Karpas-422 (cell line): ENCODE measurements at regions not wholly inside any gene's neighbourhood (a gene's known extent, or its start where the extent isn't known, plus 50 kb on each side); places are given as distances from the start of the nearest gene placed in this dataset.

Experiments
- DNase-seq: peaks from one replicate; pipeline ENCODE4 v3.0.0-alpha.2; 2015
- H2AFZ ChIP-seq: fragments of 200-600 bp; sonication (generic); 2 replicates; pipeline ENCODE4 v1.6.1; 2014; ENCODE audit warnings: antibody characterized with exemption, low read length, mixed read lengths
- H3K27ac ChIP-seq: fragments of 200-600 bp; sonication (generic); 2 replicates; pipeline ENCODE4 v1.5.1; 2014; ENCODE audit warnings: mild to moderate bottlenecking, low read length, moderate library complexity
- H3K27me3 ChIP-seq: fragments of 200-600 bp; sonication (generic); 2 replicates; pipeline ENCODE4 v1.6.1; 2014; ENCODE audit warnings: low read length, mixed read lengths
- H3K36me3 ChIP-seq: fragments of 200-600 bp; sonication (generic); 2 replicates; pipeline ENCODE4 v1.6.1; 2014; ENCODE audit warnings: low read length, mixed read lengths; ENCODE audit not compliant: insufficient read depth
- H3K4me1 ChIP-seq: fragments of 200-600 bp; sonication (generic); 2 replicates; pipeline ENCODE4 v1.6.1; 2014; ENCODE audit warnings: mild to moderate bottlenecking, low read length, mixed read lengths
- H3K4me2 ChIP-seq: fragments of 200-600 bp; sonication (generic); 2 replicates; pipeline ENCODE4 v1.6.1; 2014; ENCODE audit warnings: low read length, low read depth, mild to moderate bottlenecking; ENCODE audit not compliant: poor library complexity, severe bottlenecking
- H3K4me3 ChIP-seq: fragments of 200-600 bp; sonication (generic); 2 replicates; pipeline ENCODE4 v1.5.1; 2014; ENCODE audit warnings: mild to moderate bottlenecking, antibody characterized with exemption, low read length, mixed read lengths
- H3K79me2 ChIP-seq: fragments of 200-600 bp; sonication (generic); 2 replicates; pipeline ENCODE4 v1.6.1; 2014; ENCODE audit warnings: mild to moderate bottlenecking, low read length, mixed read lengths
- H3K9ac ChIP-seq: fragments of 200-600 bp; sonication (generic); 2 replicates; pipeline ENCODE4 v1.6.0; 2014; ENCODE audit warnings: low read length
- H3K9me2 ChIP-seq: fragments of 200-600 bp; sonication (generic), shearing (Covaris generic); replicated peaks from 2 replicates; pipeline ENCODE4 v1.6.0; 2014; ENCODE audit warnings: mild to moderate bottlenecking, low read length, moderate library complexity; ENCODE audit not compliant: insufficient read depth
- H3K9me3 ChIP-seq: fragments of 300-700, 200-600 bp; sonication (generic); 2 replicates; pipeline ENCODE4 v1.6.1; 2014; ENCODE audit warnings: low read length, mixed read lengths
- H4K20me1 ChIP-seq: fragments of 200-600 bp; sonication (generic); 2 replicates; pipeline ENCODE4 v1.6.1; 2014; ENCODE audit warnings: mild to moderate bottlenecking, antibody characterized with exemption, low read length, low read depth; ENCODE audit not compliant: insufficient read depth

DNA sequence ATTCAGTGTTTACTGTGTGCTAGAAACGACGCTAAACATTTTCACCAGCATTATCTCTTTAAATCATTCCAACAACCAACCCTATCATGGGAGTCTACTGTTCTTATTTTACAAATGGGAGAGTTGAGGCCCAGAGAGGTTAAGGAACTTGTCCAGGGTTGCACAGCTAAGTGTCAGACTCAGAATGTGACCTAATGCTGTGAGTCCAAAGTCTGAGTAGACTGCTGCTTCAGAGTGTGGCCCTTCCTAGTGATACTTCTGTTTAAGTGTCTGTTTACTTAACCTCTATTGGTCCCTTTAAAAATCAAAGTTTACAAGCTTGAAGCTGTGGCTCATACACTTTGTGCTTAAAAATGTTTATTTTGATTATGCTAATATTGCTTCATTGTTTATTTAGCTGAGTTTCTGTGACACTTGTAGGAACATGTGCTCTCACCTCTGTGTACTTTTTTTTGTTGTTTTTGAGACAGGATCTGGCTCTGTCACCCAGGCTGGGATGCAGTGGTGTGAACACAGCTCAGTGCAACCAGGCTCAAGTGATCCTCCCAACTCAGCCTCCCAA lies 84.4 kb upstream of the SYPL1 start:
- no peaks in the 10 kb centered on the region for H3K9me2 ChIP-seq
- no peaks in the 10 kb centered on the region for H4K20me1 ChIP-seq
- H3K9ac ChIP-seq, result no peak overlapping the region
- peaks cover 7% of the 10 kb centered on the region for H3K4me1 ChIP-seq
- H3K79me2 ChIP-seq, result no peaks in the 10 kb centered on the region
- no peaks in the 10 kb centered on the region; the same call in 1 of the 2 replicates for H3K27me3 ChIP-seq
- H3K27ac ChIP-seq, result no peak overlapping the region
- H3K4me2 ChIP-seq, result no peak overlapping the region
- no peak overlapping the region for H2AFZ ChIP-seq
- H3K36me3 ChIP-seq, result no peaks in the 10 kb centered on the region
- no peaks in the 10 kb centered on the region for H3K9me3 ChIP-seq
- no peak for DNase-seq
- H3K4me3 ChIP-seq, result no peak overlapping the region

DNA sequence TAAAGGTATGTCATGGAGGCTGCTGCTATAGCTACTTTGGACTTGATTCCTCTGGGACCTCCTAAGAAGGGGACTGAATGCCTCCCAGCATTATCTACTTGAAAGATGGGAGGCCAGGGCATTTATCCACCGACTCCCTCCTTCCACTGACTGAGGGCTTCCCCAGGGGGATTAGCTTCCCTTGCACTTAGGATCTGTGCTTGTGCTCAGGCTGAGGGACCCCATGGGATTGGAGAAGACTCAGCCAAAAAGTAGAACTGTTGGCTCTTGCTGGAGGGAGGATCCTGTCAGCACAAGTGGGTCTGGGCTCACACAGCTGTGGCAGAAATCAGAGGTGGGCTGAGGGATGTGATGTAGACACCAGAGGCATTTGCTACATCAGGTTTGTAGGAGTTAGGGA lies 81.5 kb upstream of the SYPL1 start:
- no peak overlapping the region for H3K4me2 ChIP-seq
- H3K9me2 ChIP-seq, result no peaks in the 10 kb centered on the region
- H3K4me3 ChIP-seq, result no peak overlapping the region
- no peaks in the 10 kb centered on the region for H3K36me3 ChIP-seq
- H3K27ac ChIP-seq, result no peak overlapping the region
- no peaks in the 10 kb centered on the region for H3K79me2 ChIP-seq
- no peaks in the 10 kb centered on the region for H4K20me1 ChIP-seq
- no peak overlapping the region for H3K9ac ChIP-seq
- H2AFZ ChIP-seq, result no peak overlapping the region
- H3K9me3 ChIP-seq, result no peaks in the 10 kb centered on the region
- DNase-seq, result no peak
- peaks cover 2% of the 10 kb centered on the region for H3K4me1 ChIP-seq
- no peaks in the 10 kb centered on the region; the same call in 1 of the 2 replicates for H3K27me3 ChIP-seq

DNA sequence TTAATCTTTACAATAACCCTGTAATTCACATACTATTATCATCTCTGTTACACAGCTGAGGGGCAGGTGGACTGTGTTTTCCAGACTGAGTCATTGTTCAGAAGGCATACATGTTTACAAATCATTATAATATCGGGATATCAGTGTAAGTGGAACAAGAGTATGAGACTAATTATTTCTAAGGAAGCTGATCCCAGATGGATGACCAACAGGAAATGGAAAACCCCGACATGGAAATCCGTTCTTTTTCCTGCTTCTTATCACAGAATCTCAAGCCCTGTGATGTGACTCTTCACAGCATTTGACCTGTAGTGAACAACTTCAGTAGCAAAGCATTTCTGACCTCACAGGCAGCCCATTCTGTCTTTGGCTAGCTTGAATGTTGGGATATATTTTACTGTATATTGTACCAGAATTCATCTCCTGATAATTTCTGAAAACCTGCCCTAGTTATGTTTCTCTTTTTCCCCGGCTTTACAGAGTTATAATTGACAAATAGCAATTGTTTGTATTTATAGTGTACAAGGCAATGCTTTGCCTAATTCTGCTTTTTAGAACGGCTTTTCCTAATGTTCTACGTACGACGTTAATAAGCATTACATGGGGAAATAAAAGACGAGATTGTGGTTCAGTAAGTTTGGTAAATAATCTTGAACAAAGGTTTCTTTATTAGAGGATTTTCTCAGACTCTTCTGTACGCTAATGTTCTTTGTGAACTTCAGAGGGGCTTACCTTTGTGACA lies 78.6 kb upstream of the SYPL1 start:
- H3K9me3 ChIP-seq, result no peaks in the 10 kb centered on the region
- H2AFZ ChIP-seq, result no peak overlapping the region
- no peaks in the 10 kb centered on the region for H3K79me2 ChIP-seq
- H3K4me3 ChIP-seq, result no peak overlapping the region
- no peaks in the 10 kb centered on the region for H3K36me3 ChIP-seq
- no peaks in the 10 kb centered on the region for H3K4me1 ChIP-seq
- no peaks in the 10 kb centered on the region for H4K20me1 ChIP-seq
- H3K27ac ChIP-seq, result no peak overlapping the region
- H3K27me3 ChIP-seq, result no peaks in the 10 kb centered on the region; the same call in 1 of the 2 replicates
- H3K4me2 ChIP-seq, result no peak overlapping the region
- H3K9ac ChIP-seq, result no peak overlapping the region
- no peaks in the 10 kb centered on the region for H3K9me2 ChIP-seq
- no peak for DNase-seq

DNA sequence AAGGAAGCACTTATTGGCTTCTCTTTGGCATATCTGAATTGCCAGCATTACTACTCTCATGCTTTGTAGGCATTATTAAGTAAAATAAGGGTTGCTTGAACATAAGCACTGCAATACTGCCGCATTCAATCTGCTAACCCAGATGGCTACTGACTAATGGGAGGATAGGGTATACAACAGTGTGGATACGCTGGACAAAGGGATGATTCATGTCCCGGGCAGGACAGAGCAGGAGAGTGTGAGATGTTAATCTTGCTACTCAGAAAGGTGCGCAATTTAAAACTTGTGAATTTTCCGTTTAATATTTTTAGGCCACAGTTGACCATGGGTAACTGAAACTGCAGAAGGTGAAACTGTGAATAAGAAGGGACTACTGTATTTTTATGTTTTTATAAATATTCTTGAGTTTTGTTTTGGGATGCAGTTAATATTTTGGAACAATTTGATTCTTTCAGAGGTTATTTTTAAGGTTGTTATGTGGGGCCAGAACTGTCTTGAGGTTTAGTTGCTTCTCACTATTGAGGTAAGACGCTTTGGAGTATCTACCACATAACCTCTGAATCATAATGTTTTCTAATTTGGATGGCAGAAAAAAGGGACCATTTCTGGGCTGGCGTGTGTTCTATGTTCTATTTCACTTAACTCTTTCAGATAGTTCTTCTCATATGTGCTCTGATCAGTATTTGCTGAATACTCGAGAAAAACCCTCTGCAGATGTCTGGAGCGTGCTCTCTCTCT lies 75.7 kb upstream of the SYPL1 start:
- no peak overlapping the region for H2AFZ ChIP-seq
- no peak overlapping the region for H3K4me2 ChIP-seq
- H3K36me3 ChIP-seq, result no peaks in the 10 kb centered on the region
- H3K79me2 ChIP-seq, result no peaks in the 10 kb centered on the region
- no peaks in the 10 kb centered on the region for H3K9me2 ChIP-seq
- DNase-seq, result no peak
- H3K9ac ChIP-seq, result no peak overlapping the region
- no peaks in the 10 kb centered on the region for H3K27me3 ChIP-seq
- H4K20me1 ChIP-seq, result no peaks in the 10 kb centered on the region
- no peaks in the 10 kb centered on the region for H3K9me3 ChIP-seq
- no peak overlapping the region for H3K27ac ChIP-seq
- H3K4me3 ChIP-seq, result no peak overlapping the region
- H3K4me1 ChIP-seq, result no peaks in the 10 kb centered on the region

DNA sequence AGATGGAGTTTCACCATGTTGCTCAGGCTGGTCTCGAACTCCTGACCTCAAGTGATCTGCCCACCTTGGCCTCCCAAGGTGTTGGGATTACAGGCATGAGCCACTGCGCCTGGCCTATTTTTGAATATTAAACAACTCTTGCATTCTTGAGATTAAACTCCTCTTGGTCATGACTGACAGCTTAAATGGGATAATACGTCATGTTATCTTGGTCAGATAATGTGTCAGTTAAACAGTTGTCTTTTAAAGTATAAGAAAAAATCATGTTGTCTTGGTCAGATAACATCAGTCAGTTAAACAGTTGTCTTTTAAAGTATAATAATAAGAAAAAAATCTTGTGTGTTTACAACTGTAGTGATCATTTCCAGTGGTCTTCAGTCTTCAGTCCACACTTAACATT lies 73.6 kb upstream of the SYPL1 start:
- no peak for DNase-seq
- no peak overlapping the region for H3K4me2 ChIP-seq
- H4K20me1 ChIP-seq, result no peaks in the 10 kb centered on the region
- no peak overlapping the region for H3K27ac ChIP-seq
- no peaks in the 10 kb centered on the region for H3K4me1 ChIP-seq
- H3K27me3 ChIP-seq, result no peaks in the 10 kb centered on the region
- H3K4me3 ChIP-seq, result no peak overlapping the region
- H3K9me3 ChIP-seq, result no peaks in the 10 kb centered on the region
- H3K36me3 ChIP-seq, result no peaks in the 10 kb centered on the region
- no peak overlapping the region for H2AFZ ChIP-seq
- H3K9me2 ChIP-seq, result no peaks in the 10 kb centered on the region
- no peak overlapping the region for H3K9ac ChIP-seq
- H3K79me2 ChIP-seq, result no peaks in the 10 kb centered on the region

DNA sequence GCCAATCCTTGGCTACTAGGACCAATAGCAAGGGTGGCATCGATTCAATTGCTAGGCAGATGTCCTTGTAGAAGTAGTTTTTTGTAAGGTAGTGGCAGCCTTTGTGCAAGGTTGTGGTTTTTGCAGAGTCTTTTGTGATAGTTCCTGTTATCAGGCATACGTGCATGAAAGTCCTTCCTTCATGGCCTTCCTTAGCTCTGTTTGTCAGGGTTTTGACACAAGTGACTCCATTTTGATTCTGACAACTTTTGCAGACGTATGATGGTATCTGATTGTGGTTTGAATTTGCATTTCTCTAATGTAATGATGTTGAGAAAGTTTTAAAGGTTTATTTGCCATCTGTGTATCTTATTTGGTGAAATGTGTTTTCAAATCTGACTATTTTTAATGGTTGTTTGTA lies 71.8 kb upstream of the SYPL1 start:
- H3K9me3 ChIP-seq, result no peaks in the 10 kb centered on the region

DNA sequence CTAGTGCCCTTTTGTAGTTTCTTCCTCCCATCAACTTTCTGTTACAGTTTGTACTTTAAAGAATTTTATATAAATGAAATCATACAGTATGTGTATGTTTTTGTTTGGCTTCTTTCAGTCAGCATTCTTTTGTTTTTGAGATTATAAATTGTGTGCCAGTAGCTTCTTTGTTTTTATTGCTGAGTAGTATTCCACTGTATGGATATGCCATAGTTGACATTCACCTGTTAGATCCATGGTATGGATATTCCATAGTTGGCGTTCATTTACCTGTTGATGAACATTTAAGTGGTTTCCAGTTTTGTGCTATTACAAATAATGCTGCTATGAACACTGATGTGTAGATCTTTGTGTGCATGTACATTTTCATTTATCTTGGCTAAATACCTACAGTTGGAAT lies 70.8 kb upstream of the SYPL1 start:
- Histone ChIP-seq H3K4me2 (no peak overlapping the region), H3K27ac (no peak overlapping the region), H3K9me2 (no peaks in the 10 kb centered on the region)

More for the DNA sequence above, 71.8 kb upstream of the SYPL1 start:
- Histone ChIP-seq H3K4me2 (no peak overlapping the region), H3K79me2 (no peaks in the 10 kb centered on the region), H3K4me3 (no peak overlapping the region), H3K4me1 (no peaks in the 10 kb centered on the region), H2AFZ (no peak overlapping the region), H3K9me2 (no peaks in the 10 kb centered on the region), H3K9ac (no peak overlapping the region), H3K27me3 (no peaks in the 10 kb centered on the region), H3K36me3 (no peaks in the 10 kb centered on the region), H3K27ac (no peak overlapping the region), H4K20me1 (no peaks in the 10 kb centered on the region)
- no peak for DNase-seq

DNA sequence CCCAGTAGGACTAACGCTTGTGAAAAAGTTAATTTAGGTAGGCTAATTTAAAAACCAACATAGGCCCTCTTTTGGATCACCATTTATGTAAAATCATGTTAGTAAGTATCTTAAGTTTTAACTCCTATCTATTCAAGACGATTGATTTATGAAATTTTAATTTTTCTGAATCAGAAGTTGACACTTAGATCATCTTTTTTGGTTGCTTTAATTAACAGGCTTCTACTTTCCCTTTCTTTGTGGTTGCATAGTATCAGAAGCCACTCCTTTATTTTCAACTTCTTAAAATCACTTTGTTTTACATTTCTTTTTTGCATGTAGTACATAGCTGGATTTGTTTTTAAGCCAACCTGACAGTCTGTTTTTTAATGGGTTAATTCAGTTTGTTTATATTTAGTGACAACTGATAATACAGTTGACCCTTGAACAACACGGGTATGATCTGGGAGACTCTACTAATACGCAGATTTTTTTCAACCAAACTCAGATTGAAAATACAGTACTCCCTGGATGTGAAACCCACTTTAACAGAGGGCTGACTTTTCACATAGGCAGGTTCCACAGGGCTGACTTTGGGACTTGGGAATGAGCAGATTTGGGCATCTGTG lies 69.7 kb upstream of the SYPL1 start:
- Histone ChIP-seq H3K4me2 (no peak overlapping the region), H3K27me3 (no peaks in the 10 kb centered on the region), H2AFZ (no peak overlapping the region), H3K79me2 (no peaks in the 10 kb centered on the region), H3K9ac (no peak overlapping the region), H3K9me3 (no peaks in the 10 kb centered on the region), H3K27ac (no peak overlapping the region), H3K9me2 (no peaks in the 10 kb centered on the region), H4K20me1 (no peaks in the 10 kb centered on the region), H3K4me1 (peaks cover 6% of the 10 kb centered on the region), H3K4me3 (no peak overlapping the region), H3K36me3 (no peaks in the 10 kb centered on the region)
- no peak for DNase-seq

More for the DNA sequence above, 70.8 kb upstream of the SYPL1 start:
- H3K79me2 ChIP-seq, result no peaks in the 10 kb centered on the region
- no peaks in the 10 kb centered on the region for H3K27me3 ChIP-seq
- H3K4me1 ChIP-seq, result peaks cover under 1% of the 10 kb centered on the region
- no peaks in the 10 kb centered on the region for H4K20me1 ChIP-seq
- H3K9me3 ChIP-seq, result no peaks in the 10 kb centered on the region
- H3K4me3 ChIP-seq, result no peak overlapping the region
- no peak overlapping the region for H2AFZ ChIP-seq
- no peak overlapping the region for H3K9ac ChIP-seq
- no peak for DNase-seq
- H3K36me3 ChIP-seq, result no peaks in the 10 kb centered on the region
